HCT116 (cell line): ENCODE measurements at regions not wholly inside any gene's neighbourhood (a gene's known extent, or its start where the extent isn't known, plus 50 kb on each side); places are given as distances from the start of the nearest gene placed in this dataset.

Source experiments
- ATAC-seq: fragments of 200-7000 bp; cut with Tn5 transposase; 2 replicates; pipeline ENCODE4 v1.9.1; 2020; ENCODE audit warnings: mild to moderate bottlenecking, moderate library complexity
- BruUV-seq: library from RNA; stranded (reverse); fragments of 400-500 nt; replicated peaks from 2 replicates; lab custom pipeline; 2021; lab: Mats Ljungman, UMichigan
- CTCF ChIA-PET: fragments of 300-600 bp; sonication (Branson Sonifier 250); formaldehyde crosslinking; loops from one replicate; lab custom pipeline; 2021; ENCODE audit warnings: antibody characterized with exemption; lab: Charles Lee
- POLR2A ChIA-PET: fragments of 300-600, 350-600 bp; sonication (Branson Sonifier 250); formaldehyde crosslinking; loops from one replicate; lab custom pipeline; 2021; ENCODE audit warnings: antibody characterized with exemption; lab: Charles Lee
- RAD21 ChIA-PET, 2 experiments: fragments of 300-600 bp; sonication (Branson Sonifier 250); formaldehyde crosslinking; loops; one replicate each; lab custom pipeline; 2023; ENCODE audit warnings: low total read pairs in 2 of 2; ENCODE audit not compliant: uncharacterized antibody in 2 of 2, unreplicated experiment in 2 of 2, low non-redundant PET in 1 of 2; lab: Charles Lee
- DNase-seq: peaks from one replicate; pipeline ENCODE4 v3.0.0-alpha.2; 2010; ENCODE audit warnings: low read depth, low spot score
- H2AFZ ChIP-seq: fragments of 200-600 bp; shearing (Covaris generic), sonication (generic); 2 replicates; pipeline ENCODE4 v1.6.1; 2017; ENCODE audit warnings: low read depth, mixed run types, mixed read lengths, antibody characterized with exemption, low read length; ENCODE audit not compliant: poor library complexity, severe bottlenecking
- H3K27ac ChIP-seq: 2 replicates; pipeline ENCODE4 v1.5.1; 2012; ENCODE audit warnings: low read depth, low read length
- H3K27me3 ChIP-seq: fragments of 200-600 bp; sonication (generic); 2 replicates; pipeline ENCODE4 v1.6.1; 2016; ENCODE audit warnings: mixed run types, low read length, mixed read lengths; ENCODE audit not compliant: insufficient read depth
- H3K36me3 ChIP-seq, 2 experiments: fragments of 200-500 bp in 1 of 2; fragments of 200-600 bp in 1 of 2; sonication (Bioruptor generic) in 1 of 2; sonication (generic) in 1 of 2; 2 replicates each; pipeline versions ENCODE4 v1.5.1 to v1.6.1; 2014 to 2016; ENCODE audit warnings: low read length in 2 of 2, inconsistent platforms in 1 of 2, mixed read lengths in 1 of 2, mixed run types in 1 of 2; ENCODE audit not compliant: insufficient read depth in 2 of 2, control insufficient read depth in 1 of 2
- H3K4me1 ChIP-seq, 2 experiments: fragments of 200-600 bp in 1 of 2; sonication (generic) in 1 of 2; 2 replicates each; pipeline versions ENCODE4 v1.5.1 to v1.6.1; 2012 to 2017; ENCODE audit warnings: low read length in 2 of 2, inconsistent platforms in 1 of 2, mild to moderate bottlenecking in 1 of 2, mixed read lengths in 1 of 2, mixed run types in 1 of 2, moderate library complexity in 1 of 2; ENCODE audit not compliant: insufficient read depth in 2 of 2, control insufficient read depth in 1 of 2
- H3K4me2 ChIP-seq: fragments of 200-600 bp; sonication (generic); 2 replicates; pipeline ENCODE4 v1.6.1; 2017; ENCODE audit warnings: mixed run types, low read length, mixed read lengths
- H3K4me3 ChIP-seq, 2 experiments: fragments of 200-600 bp in 1 of 2; sonication (generic) in 1 of 2; replicated peaks in 1 of 2; 2 replicates each; pipeline ENCODE4 v1.5.1; 2011 to 2016; ENCODE audit warnings: low read length in 2 of 2, control low read depth in 1 of 2, low read depth in 1 of 2, mild to moderate bottlenecking in 1 of 2, mixed read lengths in 1 of 2, mixed run types in 1 of 2
- H3K79me2 ChIP-seq: fragments of 200-600 bp; sonication (generic); 2 replicates; pipeline ENCODE4 v1.6.1; 2017; ENCODE audit warnings: mild to moderate bottlenecking, mixed run types, low read length, moderate library complexity, mixed read lengths; ENCODE audit not compliant: insufficient read depth
- H3K9ac ChIP-seq: fragments of 200-600 bp; sonication (generic); 2 replicates; pipeline ENCODE4 v1.6.1; 2016; ENCODE audit warnings: low read length, mixed read lengths
- H3K9me2 ChIP-seq: fragments of 200-600 bp; sonication (generic), shearing (Covaris generic); 2 replicates; pipeline ENCODE4 v1.6.1; 2017; ENCODE audit warnings: mixed run types, mild to moderate bottlenecking, moderate library complexity; ENCODE audit not compliant: insufficient read depth
- H3K9me3 ChIP-seq, 2 experiments: fragments of 200-500 bp in 1 of 2; fragments of 200-600 bp in 1 of 2; sonication (Bioruptor generic) in 1 of 2; sonication (generic) in 1 of 2; 2 replicates each; pipeline ENCODE4 v1.6.1; 2014 to 2017; ENCODE audit warnings: low read length in 2 of 2, mixed read lengths in 2 of 2, inconsistent platforms in 1 of 2, low read depth in 1 of 2, mild to moderate bottlenecking in 1 of 2, mixed run types in 1 of 2, moderate library complexity in 1 of 2; ENCODE audit not compliant: control insufficient read depth in 1 of 2, insufficient read depth in 1 of 2
- H4K20me1 ChIP-seq: fragments of 200-600 bp; sonication (generic), shearing (Covaris generic); 2 replicates; pipeline ENCODE4 v1.6.1; 2017; ENCODE audit warnings: mixed run types, mild to moderate bottlenecking, moderate library complexity; ENCODE audit not compliant: insufficient read depth
- CEBPB ChIP-seq: IDR thresholded peaks from 2 replicates; pipeline ENCODE4 v1.6.1; 2012; ENCODE audit warnings: low read depth
- ELF1 ChIP-seq: IDR thresholded peaks from 2 replicates; pipeline ENCODE4 v1.6.1; 2012; ENCODE audit warnings: low read depth, borderline replicate concordance
- EZH2 ChIP-seq: fragments of 200-600 bp; sonication (generic); IDR thresholded peaks from 2 replicates; pipeline ENCODE4 v1.6.1; 2017; ENCODE audit warnings: antibody characterized with exemption, mixed run types
- FOSL1 ChIP-seq: IDR thresholded peaks from 2 replicates; pipeline ENCODE4 v1.6.1; 2012; ENCODE audit warnings: low read depth
- ZFX ChIP-seq: fragments of 450-650 bp; IDR thresholded peaks from 2 replicates; pipeline ENCODE4 v1.6.1; 2017
- intact Hi-C: fragments of 100-400 bp; cut with micrococcal nuclease; formaldehyde crosslinking; loops from 2 replicates; pipeline ENCODE4 v1.10.0; 2022
- TF ChIP-seq, protein P1 (sequence below), 3 experiments: fragments of 200-600 bp in 1 of 3; sonication (generic) in 1 of 3; IDR thresholded peaks in 2 of 3; conservative IDR thresholded peaks in 1 of 3; 2 replicates each; pipeline ENCODE4 v1.5.1; 2012 to 2017; ENCODE audit warnings: low read depth in 2 of 3, low read length in 2 of 3, antibody characterized with exemption in 1 of 3, borderline replicate concordance in 1 of 3, control low read depth in 1 of 3, mild to moderate bottlenecking in 1 of 3, mixed read lengths in 1 of 3, mixed run types in 1 of 3, moderate library complexity in 1 of 3; ENCODE audit not compliant: insufficient read depth in 1 of 3
- TF ChIP-seq, protein P2 (sequence below): IDR thresholded peaks from 2 replicates; pipeline ENCODE4 v1.6.1; 2012; ENCODE audit warnings: low read depth

DNA sequence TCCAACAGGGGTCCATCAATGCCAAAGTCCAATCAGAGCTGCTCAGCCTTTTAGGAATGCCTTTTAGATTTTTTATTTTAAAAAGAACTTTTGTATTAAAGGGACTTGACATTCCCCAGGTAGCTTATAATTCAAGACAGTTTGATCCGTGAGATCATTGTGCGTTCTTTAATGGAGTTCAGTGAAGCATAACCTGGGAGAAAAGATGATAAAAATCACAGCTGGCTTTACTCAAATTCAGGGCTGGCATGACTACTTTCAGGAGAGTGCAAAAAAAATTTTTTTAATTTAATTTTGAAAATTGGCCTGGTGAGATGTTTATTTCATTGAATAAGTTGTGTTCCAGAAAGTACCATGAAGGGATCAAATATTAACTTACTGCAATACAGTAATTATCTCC lies 118.2 kb downstream of the VCX2 start:
- Histone ChIP-seq H3K27me3 (no peaks in the 10 kb centered on the region), H3K4me2 (no peak overlapping the region), H3K79me2 (no peaks in the 10 kb centered on the region), H4K20me1 (no peaks in the 10 kb centered on the region), H3K36me3 (no peaks in the 10 kb centered on the region), H3K9ac (no peak overlapping the region), H2AFZ (no peak overlapping the region), H3K9me2 (no peaks in the 10 kb centered on the region), H3K9me3 (no peaks in the 10 kb centered on the region), H3K4me1 (no peaks in the 10 kb centered on the region), H3K4me3 (no peak overlapping the region), H3K27ac (no peak overlapping the region)
- ChIA-PET CTCF (no interaction called here), RAD21 (no interaction called here), POLR2A (no interaction called here)
- TF ChIP-seq FOSL1, result no peak
- TF ChIP-seq, protein P1, sequence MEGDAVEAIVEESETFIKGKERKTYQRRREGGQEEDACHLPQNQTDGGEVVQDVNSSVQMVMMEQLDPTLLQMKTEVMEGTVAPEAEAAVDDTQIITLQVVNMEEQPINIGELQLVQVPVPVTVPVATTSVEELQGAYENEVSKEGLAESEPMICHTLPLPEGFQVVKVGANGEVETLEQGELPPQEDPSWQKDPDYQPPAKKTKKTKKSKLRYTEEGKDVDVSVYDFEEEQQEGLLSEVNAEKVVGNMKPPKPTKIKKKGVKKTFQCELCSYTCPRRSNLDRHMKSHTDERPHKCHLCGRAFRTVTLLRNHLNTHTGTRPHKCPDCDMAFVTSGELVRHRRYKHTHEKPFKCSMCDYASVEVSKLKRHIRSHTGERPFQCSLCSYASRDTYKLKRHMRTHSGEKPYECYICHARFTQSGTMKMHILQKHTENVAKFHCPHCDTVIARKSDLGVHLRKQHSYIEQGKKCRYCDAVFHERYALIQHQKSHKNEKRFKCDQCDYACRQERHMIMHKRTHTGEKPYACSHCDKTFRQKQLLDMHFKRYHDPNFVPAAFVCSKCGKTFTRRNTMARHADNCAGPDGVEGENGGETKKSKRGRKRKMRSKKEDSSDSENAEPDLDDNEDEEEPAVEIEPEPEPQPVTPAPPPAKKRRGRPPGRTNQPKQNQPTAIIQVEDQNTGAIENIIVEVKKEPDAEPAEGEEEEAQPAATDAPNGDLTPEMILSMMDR (IDR thresholded peaks at IDR 0.05 in 2 of 3, conservative IDR thresholded peaks at IDR 0.05 in 1 of 3; ENCODE audit: borderline replicate concordance in 1 of 3, insufficient read depth in 1 of 3, low read depth in 2 of 3, low read length in 2 of 3), result no peak
- TF ChIP-seq CEBPB, result no peak
- TF ChIP-seq ZFX, result no peak
- no peak for TF ChIP-seq ELF1
- no peak for TF ChIP-seq EZH2
- TF ChIP-seq, protein P2, sequence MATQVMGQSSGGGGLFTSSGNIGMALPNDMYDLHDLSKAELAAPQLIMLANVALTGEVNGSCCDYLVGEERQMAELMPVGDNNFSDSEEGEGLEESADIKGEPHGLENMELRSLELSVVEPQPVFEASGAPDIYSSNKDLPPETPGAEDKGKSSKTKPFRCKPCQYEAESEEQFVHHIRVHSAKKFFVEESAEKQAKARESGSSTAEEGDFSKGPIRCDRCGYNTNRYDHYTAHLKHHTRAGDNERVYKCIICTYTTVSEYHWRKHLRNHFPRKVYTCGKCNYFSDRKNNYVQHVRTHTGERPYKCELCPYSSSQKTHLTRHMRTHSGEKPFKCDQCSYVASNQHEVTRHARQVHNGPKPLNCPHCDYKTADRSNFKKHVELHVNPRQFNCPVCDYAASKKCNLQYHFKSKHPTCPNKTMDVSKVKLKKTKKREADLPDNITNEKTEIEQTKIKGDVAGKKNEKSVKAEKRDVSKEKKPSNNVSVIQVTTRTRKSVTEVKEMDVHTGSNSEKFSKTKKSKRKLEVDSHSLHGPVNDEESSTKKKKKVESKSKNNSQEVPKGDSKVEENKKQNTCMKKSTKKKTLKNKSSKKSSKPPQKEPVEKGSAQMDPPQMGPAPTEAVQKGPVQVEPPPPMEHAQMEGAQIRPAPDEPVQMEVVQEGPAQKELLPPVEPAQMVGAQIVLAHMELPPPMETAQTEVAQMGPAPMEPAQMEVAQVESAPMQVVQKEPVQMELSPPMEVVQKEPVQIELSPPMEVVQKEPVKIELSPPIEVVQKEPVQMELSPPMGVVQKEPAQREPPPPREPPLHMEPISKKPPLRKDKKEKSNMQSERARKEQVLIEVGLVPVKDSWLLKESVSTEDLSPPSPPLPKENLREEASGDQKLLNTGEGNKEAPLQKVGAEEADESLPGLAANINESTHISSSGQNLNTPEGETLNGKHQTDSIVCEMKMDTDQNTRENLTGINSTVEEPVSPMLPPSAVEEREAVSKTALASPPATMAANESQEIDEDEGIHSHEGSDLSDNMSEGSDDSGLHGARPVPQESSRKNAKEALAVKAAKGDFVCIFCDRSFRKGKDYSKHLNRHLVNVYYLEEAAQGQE, result no peak
- DNase-seq (no peak), ATAC-seq (no peak)
- intact Hi-C loops, result no loop called here
- BruUV-seq, result no TSS peak
